PC-9 (cell line): ENCODE measurements at regions not wholly inside any gene's neighbourhood (a gene's known extent, or its start where the extent isn't known, plus 50 kb on each side); places are given as distances from the start of the nearest gene placed in this dataset.

ENCODE experiments used
- BruUV-seq: library from RNA; stranded (reverse); fragments of 400-500 nt; replicated peaks from 2 replicates; lab custom pipeline; 2021; lab: Mats Ljungman, UMichigan
- CTCF ChIA-PET: fragments of 300-600 bp; sonication (Branson Sonifier 250); formaldehyde crosslinking; loops from one replicate; lab custom pipeline; 2022; ENCODE audit warnings: antibody characterized with exemption; lab: Charles Lee
- POLR2A ChIA-PET: fragments of 300-600 bp; sonication (Branson Sonifier 250); formaldehyde crosslinking; loops from one replicate; lab custom pipeline; 2022; ENCODE audit warnings: antibody characterized with exemption; ENCODE audit not compliant: unreplicated experiment; lab: Charles Lee
- DNase-seq, 2 experiments: peaks; one replicate each; pipeline versions ENCODE4 v3.0.0 to v3.0.0-alpha.2; 2015 to 2022; ENCODE audit warnings: mixed read lengths in 1 of 2
- H2AFZ ChIP-seq: fragments of 200-600 bp; sonication (generic); 2 replicates; pipeline ENCODE4 v1.8.1; 2017; ENCODE audit warnings: antibody characterized with exemption
- H3F3A ChIP-seq: fragments of 200-600 bp; sonication (generic); 2 replicates; pipeline ENCODE4 v1.8.1; 2017; ENCODE audit warnings: antibody characterized with exemption, mild to moderate bottlenecking, low read depth; ENCODE audit not compliant: insufficient read depth
- H3K27ac ChIP-seq: fragments of 200-600 bp; sonication (generic); 2 replicates; pipeline ENCODE4 v1.6.1; 2016; ENCODE audit warnings: mixed run types
- H3K27me3 ChIP-seq: fragments of 200-600 bp; sonication (generic); 2 replicates; pipeline ENCODE4 v1.6.1; 2016; ENCODE audit warnings: low read depth, mixed run types; ENCODE audit not compliant: insufficient read depth
- H3K36me3 ChIP-seq: fragments of 200-600 bp; sonication (generic); 2 replicates; pipeline ENCODE4 v1.6.1; 2016; ENCODE audit warnings: low read depth, mixed run types
- H3K4me1 ChIP-seq: fragments of 200-600 bp; sonication (generic); replicated peaks from 2 replicates; pipeline ENCODE4 v1.6.1; 2016; ENCODE audit warnings: mixed run types; ENCODE audit not compliant: insufficient read depth
- H3K4me2 ChIP-seq: fragments of 200-600 bp; sonication (generic); 2 replicates; pipeline ENCODE4 v1.6.1; 2017; ENCODE audit warnings: mixed run types
- H3K4me3 ChIP-seq: fragments of 200-600 bp; sonication (generic); 2 replicates; pipeline ENCODE4 v1.6.1; 2016; ENCODE audit warnings: mixed run types
- H3K79me2 ChIP-seq: fragments of 200-600 bp; sonication (generic); 2 replicates; pipeline ENCODE4 v1.6.1; 2017; ENCODE audit warnings: low read depth, mixed run types
- H3K9me2 ChIP-seq: fragments of 200-600 bp; sonication (generic); 2 replicates; pipeline ENCODE4 v1.8.1; 2017; ENCODE audit warnings: mild to moderate bottlenecking; ENCODE audit not compliant: insufficient read depth
- H3K9me3 ChIP-seq: fragments of 200-600 bp; sonication (generic); 2 replicates; pipeline ENCODE4 v1.8.1; 2016; ENCODE audit warnings: low read depth; ENCODE audit not compliant: insufficient read depth
- H4K20me1 ChIP-seq: fragments of 200-600 bp; sonication (generic); 2 replicates; pipeline ENCODE4 v1.8.1; 2017; ENCODE audit not compliant: insufficient read depth
- CTCF ChIP-seq: fragments of 200-600 bp; sonication (generic); conservative IDR thresholded peaks from 2 replicates; pipeline ENCODE4 v1.6.1; 2017; ENCODE audit warnings: mixed run types, antibody characterized with exemption, mild to moderate bottlenecking, moderate library complexity
- EZH2 ChIP-seq: fragments of 200-600 bp; sonication (generic); IDR thresholded peaks from 2 replicates; pipeline ENCODE4 v1.8.0; 2017; ENCODE audit warnings: antibody characterized with exemption, low read depth
- intact Hi-C: fragments of 100-400 bp; cut with micrococcal nuclease; formaldehyde crosslinking; loops from one replicate; pipeline ENCODE4 v1.10.0; 2022; ENCODE audit not compliant: unreplicated experiment

- Histone ChIP-seq H3K4me3 (no peak overlapping the region), H3K27me3 (no peaks in the 10 kb centered on the region), H3K4me2 (no peak overlapping the region), H3K79me2 (no peaks in the 10 kb centered on the region), H3F3A (no peaks in the 10 kb centered on the region), H4K20me1 (no peaks in the 10 kb centered on the region), H3K27ac (no peak overlapping the region), H3K9me3 (no peaks in the 10 kb centered on the region), H3K9me2 (no peaks in the 10 kb centered on the region; the same call in 1 of the 2 replicates), H3K36me3 (no peaks in the 10 kb centered on the region), H3K4me1 (no peaks in the 10 kb centered on the region), H2AFZ (no peak overlapping the region)
- CTCF ChIA-PET: interaction anchor here (0.5 to 0.8 kb wide), 5 partner anchors 82 to 1258 kb away, joined by 3 to 5 read pairs (median 3); no protein-coding TSS in a partner anchor
- DNase-seq: peak; percentile 43 to 66
- intact Hi-C loops: loop anchor here (1.0 to 10.0 kb wide), 6 partner anchors 131 to 1308 kb away; no protein-coding TSS in a partner anchor
- TF ChIP-seq CTCF: peak; percentile 92
- TF ChIP-seq EZH2: no peak
- BruUV-seq: no TSS peak
- POLR2A ChIA-PET: no interaction called here
These were observed 150.1 kb upstream of the UBASH3B start for GRCh38 chr11:122505304-122506006.

GRCh38 chr11:122494221-122494620, 161.3 kb upstream of the UBASH3B start:
- no peak for DNase-seq
- CTCF ChIA-PET: no interaction called here
- BruUV-seq: no TSS peak

GRCh38 chr11:122491509-122491908, 164.0 kb upstream of the UBASH3B start:
- no peaks in the 10 kb centered on the region for H4K20me1 ChIP-seq
- H3K79me2 ChIP-seq: no peaks in the 10 kb centered on the region
- no peaks in the 10 kb centered on the region for H3K4me1 ChIP-seq
- no peaks in the 10 kb centered on the region for H3K27me3 ChIP-seq
- no peaks in the 10 kb centered on the region for H3K36me3 ChIP-seq
- TF ChIP-seq CTCF (no peak), EZH2 (no peak)
- no peaks in the 10 kb centered on the region for H3K9me2 ChIP-seq
- BruUV-seq: no TSS peak
- ChIA-PET POLR2A (no interaction called here), CTCF (no interaction called here)
- H3K4me2 ChIP-seq: no peak overlapping the region
- intact Hi-C loops: no loop called here
- DNase-seq: no peak
- H3K27ac ChIP-seq: no peak overlapping the region
- no peaks in the 10 kb centered on the region for H3F3A ChIP-seq
- H2AFZ ChIP-seq: no peak overlapping the region
- H3K4me3 ChIP-seq: no peak overlapping the region
- no peaks in the 10 kb centered on the region for H3K9me3 ChIP-seq

More at GRCh38 chr11:122494221-122494620, 161.3 kb upstream of the UBASH3B start:
- Histone ChIP-seq H4K20me1 (no peaks in the 10 kb centered on the region), H3K4me1 (no peaks in the 10 kb centered on the region), H3K9me2 (peaks cover 4% of the 10 kb centered on the region; the same call in 1 of the 2 replicates), H3F3A (no peaks in the 10 kb centered on the region), H3K4me2 (no peak overlapping the region), H3K9me3 (no peaks in the 10 kb centered on the region), H3K27me3 (no peaks in the 10 kb centered on the region), H2AFZ (no peak overlapping the region), H3K27ac (no peak overlapping the region), H3K4me3 (no peak overlapping the region), H3K79me2 (no peaks in the 10 kb centered on the region), H3K36me3 (no peaks in the 10 kb centered on the region)
- TF ChIP-seq CTCF (no peak), EZH2 (no peak)
- POLR2A ChIA-PET: no interaction called here
- intact Hi-C loops: no loop called here
